LNCaP clone FGC (cell line): ENCODE measurements at regions not wholly inside any gene's neighbourhood (a gene's known extent, or its start where the extent isn't known, plus 50 kb on each side); places are given as distances from the start of the nearest gene placed in this dataset.

Source experiments
- DNase-seq: peaks from one replicate; pipeline ENCODE4 v3.0.0-alpha.2; 2011; ENCODE audit warnings: low read depth
- H3K4me3 ChIP-seq: 2 replicates; pipeline ENCODE4 v1.5.1; 2011; ENCODE audit warnings: mild to moderate bottlenecking, low read depth, low read length, control low read depth
- CTCF ChIP-seq: IDR thresholded peaks from 2 replicates; pipeline ENCODE4 v1.5.1; 2012; ENCODE audit warnings: mild to moderate bottlenecking; ENCODE audit not compliant: control insufficient read depth, insufficient read depth; ENCODE audit errors: extremely low read depth

DNA sequence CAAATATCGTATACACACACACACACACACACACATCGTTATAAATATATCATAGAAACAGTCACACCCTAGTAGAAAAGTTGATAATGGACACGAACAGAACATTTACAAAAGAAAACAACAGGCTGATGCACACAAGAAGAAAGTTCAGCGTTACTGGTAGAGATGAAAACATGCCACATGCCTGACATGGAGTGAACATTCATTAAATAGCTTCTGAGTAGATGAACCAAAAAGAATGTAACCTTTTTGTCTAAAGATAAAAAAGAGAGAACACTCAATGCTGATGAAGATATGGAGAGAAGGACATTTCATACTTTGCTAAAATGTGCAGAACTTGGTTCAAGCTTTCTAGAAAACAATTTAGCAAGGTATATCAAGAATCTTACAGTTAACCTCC lies 173.4 kb upstream of the KLF14 start:
- no peak for TF ChIP-seq CTCF
- no peak overlapping the region for H3K4me3 ChIP-seq
- DNase-seq, result no peak

- TF ChIP-seq CTCF, result no peak
- no peak overlapping the region for H3K4me3 ChIP-seq
- no peak for DNase-seq
Measured at GRCh38 chr7:130908345-130909160, 174.5 kb upstream of the KLF14 start.

GRCh38 chr7:130909161-130909836 lies 175.3 kb upstream of the KLF14 start:
- no peak for DNase-seq
- TF ChIP-seq CTCF, result no peak
- no peak overlapping the region for H3K4me3 ChIP-seq

DNA sequence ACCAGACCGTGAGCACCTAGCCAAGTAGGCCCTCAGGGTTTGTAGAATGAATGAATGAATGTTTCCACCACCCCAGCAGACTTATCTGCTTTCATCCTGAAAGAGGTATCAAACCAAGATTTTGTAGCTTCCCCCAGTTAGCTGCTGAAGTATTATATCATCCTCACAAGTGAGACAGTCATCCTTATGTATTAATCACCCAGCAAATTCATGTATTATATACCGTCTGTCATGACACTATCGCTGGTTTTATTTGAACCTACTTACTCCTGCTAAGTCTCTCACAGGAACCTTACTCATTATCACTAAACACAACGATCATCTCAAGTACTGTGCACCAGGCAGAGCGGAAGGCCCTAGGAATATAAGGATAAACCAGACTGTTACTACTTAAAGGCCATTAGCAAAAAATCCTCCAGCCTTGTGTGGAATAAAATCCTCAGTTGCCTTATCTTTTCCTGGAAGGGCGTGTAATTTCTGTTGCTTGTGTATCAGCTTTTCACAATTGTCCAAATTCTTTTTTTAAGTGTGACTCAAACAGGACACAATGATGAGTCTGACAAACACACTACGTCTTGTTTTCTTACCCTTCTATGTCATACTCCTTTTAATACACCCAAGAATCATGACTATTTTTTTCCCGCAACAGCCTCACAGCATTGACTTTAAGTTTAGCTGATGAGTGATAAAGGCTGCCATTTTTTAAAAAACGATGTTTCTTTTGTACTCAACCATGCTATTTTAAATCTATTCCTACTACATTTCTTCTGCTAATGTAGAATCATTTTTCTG lies 176.1 kb upstream of the KLF14 start:
- DNase-seq, result no peak
- no peak overlapping the region for H3K4me3 ChIP-seq
- TF ChIP-seq CTCF, result no peak

GRCh38 chr7:130910949-130911944 lies 177.2 kb upstream of the KLF14 start:
- H3K4me3 ChIP-seq, result no peak overlapping the region
- no peak for TF ChIP-seq CTCF
- no peak for DNase-seq
